HG03066 (cell line): ENCODE measurements at regions not wholly inside any gene's neighbourhood (a gene's known extent, or its start where the extent isn't known, plus 50 kb on each side); places are given as distances from the start of the nearest gene placed in this dataset.
"Not testable (repeated sequence)": the region's sequence is repeated elsewhere in the genome, so short reads cannot be mapped to it uniquely, and the experiment has no call there.

Experiments used
- ATAC-seq: cut with Tn5 transposase; IDR thresholded peaks from one replicate; pipeline ENCODE4 v1.9.1; 2021; ENCODE audit warnings: low read depth; ENCODE audit not compliant: unreplicated experiment

DNA sequence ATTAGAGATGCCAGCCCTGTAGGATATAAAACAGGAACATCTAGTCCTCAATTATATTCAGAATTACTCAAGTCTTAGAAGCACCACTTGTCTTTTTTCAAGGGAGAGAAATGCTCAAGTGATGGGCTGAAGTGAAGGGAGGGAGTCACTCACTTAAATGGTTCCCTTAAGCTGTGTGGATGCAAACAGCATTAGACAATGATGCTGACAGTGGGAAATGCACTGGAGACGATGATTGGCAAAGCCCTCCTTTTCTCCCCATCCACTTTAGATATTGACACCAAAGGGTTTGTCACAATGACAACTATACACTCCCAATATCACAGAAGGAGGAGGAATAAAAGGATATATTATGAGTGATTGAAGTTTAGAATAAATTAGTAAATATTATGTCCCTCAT, 491.4 kb upstream of the SMIM31 start:
- ATAC-seq: not testable (repeated sequence)

DNA sequence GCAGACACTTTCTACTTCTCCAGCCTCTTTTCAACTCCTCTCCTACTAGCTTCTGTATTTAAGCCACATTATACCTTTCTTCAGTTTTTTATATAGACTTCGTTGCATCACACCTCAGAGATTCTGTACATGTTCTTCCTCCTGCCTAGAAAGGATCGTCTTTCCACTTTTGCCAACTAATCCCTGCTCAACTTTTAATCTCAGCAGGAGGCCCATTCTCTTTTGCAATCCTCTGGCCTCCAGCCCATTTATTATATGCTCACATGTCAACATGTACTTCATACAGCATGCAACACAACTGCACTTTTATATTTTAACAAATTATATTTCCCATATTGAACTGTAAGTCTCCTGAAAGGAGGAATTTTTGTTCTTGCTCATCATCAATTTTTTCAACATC, 476.5 kb upstream of the SMIM31 start:
- not testable (repeated sequence) for ATAC-seq

DNA sequence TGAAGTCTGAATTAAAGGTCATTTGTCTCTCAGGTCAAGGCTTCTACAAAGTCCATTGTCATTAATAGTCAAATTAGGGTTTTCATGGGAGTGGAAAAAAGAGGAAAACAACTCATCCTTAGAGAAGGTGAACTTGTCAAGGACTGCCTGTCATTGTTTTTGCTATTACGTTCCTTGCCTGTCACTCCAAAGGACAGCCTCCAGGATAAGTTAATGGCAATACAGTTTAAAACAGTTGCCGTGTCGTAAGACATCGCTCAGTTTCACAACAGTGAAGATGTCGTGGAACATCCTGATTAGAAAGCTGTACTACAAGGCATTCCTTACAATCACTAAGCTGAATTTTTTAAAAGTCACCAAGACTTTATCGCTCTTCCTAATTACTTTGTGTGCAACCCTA, 466.8 kb upstream of the SMIM31 start:
- ATAC-seq: no peak

DNA sequence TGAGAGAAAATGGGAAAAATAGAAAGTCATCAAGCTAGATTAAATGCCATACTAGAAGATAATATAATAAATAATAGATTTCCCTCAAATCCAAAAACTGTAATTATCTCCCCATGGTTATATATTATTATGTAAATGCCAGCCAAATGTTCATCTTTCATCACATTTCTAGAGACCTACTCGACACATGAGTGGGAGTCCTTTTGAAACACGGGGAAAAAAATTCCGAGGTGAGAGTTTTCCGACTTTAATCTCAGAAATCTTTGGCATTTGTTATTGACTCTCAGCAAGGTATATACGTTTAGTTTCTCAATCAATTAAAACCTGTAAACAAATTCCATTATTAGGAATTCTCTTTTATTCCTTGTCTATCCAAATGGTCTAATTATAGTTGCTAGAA, 465.4 kb upstream of the SMIM31 start:
- ATAC-seq: no peak

DNA sequence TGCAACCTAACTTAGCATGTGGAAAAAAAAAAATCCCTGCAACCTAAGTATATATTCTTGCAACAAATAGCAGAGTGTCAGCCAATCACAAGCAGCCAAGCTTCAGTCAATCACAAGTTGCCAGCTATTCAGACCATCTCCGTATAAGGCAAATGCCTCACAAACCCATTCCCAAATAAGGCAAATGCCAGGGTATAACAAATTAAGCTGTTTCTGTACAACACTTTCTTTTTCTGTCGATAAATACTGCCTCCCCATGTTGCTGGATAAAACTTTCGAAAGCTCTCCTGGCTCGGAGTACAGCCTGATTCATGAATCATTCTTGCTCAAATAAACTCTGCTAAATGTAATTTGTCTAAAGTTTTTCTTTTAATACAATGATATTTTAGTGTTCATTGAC, 460.7 kb upstream of the SMIM31 start:
- ATAC-seq: no peak

DNA sequence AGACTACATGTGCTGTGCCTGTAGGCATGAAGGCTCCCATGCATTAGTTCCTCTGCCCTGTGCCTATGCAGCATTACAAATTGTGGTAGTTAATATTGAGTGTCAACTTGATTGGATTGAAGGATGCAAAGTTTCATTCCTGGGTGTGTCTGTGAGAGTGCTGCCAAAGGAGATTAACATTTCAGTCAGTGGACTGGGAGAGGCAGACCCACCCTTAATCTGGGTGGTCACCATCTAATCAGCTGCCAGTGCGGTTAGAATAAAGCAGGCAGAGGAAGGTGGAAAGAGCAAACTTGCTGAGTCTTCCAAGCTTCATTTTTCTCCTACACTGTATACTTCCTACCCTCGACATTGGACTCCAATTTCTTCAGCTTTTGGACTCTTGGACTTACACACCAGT, 460.2 kb upstream of the SMIM31 start:
- ATAC-seq: no peak

DNA sequence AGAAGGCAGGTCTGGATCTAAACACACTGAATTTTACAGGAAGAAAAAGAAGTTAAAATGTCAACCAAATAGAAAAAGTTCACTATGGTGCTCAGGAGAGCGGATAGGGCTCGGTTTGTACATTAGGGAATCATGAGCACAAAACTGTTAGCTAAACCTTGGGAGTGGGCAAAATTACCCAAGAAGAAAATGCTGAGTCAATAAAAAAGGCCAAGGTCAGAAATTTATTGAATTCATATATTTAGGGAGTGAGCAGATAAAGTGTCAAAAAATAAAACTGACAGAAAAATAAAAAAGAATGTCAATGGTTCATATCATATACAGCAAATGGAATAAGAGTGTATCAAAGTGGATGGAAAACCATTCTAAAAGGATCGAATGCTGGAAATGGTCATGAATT, 452.5 kb upstream of the SMIM31 start:
- no peak for ATAC-seq

DNA sequence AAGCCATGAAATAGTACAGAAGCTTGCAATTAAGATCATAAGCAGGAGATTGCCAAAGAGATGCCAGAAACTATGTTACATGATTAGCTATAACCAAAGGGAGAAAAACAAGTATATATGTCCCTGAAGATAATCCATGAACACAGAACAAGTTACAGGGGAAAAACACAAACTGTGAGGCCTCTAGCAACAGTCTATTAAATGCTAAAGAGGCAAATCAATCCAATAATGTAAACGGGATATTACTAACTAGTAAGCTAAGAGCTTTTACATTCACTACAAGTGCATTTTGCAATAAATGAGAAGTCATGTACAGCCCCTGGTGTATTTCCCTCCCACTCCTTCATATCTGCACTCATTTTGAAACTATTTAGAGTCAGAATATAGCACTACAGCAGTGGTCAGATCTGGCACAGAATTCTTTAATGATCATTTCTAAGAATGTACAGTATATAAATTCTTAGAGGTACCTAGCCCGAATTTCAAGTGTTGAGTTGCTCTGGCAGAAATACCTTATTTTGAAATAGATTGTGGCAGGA, 449.8 kb upstream of the SMIM31 start:
- no peak for ATAC-seq

DNA sequence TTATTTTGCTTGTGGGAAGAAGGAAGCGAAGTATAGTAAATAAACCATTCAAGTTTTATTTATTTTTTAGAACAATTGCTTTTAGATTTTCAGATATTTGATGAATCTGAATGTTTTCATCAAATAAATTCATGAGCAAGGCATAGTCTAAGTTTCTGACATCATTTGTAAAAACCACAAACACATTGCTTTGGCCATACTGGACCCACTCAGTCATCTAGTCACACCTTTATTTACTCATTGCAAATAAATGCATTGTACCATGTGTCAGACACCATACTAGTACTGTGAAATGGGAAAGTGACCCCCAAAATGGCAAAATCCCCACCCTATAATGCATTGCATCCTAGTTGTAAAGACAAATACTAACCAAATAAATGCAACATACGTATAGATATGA, 449.1 kb upstream of the SMIM31 start:
- ATAC-seq: no peak

DNA sequence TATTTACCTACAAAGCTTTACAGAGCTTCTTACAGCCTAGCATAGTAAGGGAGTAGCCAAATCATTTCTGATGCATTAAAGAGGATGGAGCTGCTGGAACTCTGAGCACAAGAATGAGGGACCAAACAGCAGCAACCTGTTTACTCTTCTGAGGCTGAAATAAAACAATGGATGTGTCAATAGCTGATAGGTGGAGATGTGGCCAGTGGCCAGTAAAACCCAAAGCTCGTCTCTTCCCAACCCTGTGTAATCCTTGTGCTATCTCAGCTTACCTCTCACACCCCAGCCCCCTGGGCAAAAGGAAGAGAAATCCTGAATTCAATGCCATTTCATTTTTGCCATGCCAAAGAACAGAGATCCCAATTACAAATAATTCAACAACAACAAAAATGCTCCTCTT, 446.7 kb upstream of the SMIM31 start:
- ATAC-seq: no peak

DNA sequence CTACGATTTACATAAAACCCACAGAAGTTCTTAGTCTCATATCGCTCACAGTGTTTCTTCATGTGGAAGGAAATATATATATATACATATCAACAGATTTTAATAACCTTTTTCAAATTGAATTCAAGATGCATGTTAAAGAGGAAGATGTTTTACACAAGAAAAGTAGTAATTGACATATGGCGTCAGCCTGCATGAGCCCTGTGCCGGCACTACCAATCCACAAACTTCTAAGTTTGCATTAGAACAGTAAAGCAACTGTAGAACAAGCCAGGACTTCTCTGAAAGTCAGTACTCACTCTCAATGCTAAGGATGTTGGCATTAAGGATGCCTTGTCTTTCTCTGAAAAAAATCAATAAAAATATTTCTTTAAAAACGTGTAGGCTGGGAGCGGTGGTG, 441.3 kb upstream of the SMIM31 start:
- ATAC-seq: no peak

DNA sequence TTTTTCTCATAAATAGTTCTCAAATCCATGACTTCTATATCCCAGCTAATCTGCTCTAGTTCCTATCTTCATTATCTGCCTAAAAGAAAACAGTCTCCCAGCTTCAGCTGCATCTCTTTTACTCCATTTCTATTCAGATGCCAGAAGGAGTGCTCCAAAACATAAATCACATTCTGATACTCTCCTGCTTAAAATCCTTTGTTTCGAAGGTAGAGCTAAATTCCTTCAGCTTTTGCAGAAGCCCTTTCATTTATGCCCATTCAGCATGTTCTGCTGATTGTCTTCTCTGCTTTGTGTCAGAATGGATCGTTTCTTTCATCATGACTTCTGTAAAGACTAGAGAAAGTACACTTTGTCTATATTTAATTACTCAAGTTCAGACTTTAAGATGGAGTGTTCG, 440.1 kb upstream of the SMIM31 start:
- no peak for ATAC-seq

DNA sequence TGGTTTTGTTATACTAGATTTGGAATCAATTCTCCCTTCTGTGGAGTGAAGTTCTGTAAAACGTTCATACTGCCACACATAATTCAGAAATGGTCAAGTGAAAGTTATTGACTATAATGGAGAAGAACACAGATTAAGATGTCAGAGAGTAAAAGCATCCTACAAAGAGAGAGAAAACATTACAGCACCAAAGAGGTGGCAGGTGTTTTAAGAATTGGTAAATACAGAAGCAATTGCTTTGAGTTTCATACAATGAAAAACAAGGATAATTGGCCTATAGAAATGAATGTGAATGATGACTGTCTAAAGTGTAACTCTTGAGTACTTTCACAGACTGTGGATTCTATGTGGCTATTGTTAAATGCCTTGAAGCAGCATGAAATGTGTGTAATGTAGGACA, 435.6 kb upstream of the SMIM31 start:
- no peak for ATAC-seq

DNA sequence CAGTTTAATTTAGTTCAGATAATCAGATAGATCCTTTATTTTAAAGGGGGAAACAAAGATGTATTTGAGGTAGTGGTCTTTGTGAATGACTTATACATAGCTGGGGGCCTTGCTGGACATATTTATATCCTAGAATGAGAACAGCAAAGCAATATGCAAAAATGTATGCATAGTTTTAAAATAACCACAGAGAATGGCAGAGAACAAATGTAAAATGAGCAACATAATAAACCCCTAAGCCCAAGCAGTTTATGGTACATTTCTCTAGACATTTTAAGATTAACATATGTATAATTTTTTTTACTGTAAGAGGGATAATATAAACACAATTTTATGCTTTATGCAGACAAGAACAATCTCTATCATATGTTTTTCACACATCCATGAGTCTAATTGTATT, 434.2 kb upstream of the SMIM31 start:
- ATAC-seq: no peak

DNA sequence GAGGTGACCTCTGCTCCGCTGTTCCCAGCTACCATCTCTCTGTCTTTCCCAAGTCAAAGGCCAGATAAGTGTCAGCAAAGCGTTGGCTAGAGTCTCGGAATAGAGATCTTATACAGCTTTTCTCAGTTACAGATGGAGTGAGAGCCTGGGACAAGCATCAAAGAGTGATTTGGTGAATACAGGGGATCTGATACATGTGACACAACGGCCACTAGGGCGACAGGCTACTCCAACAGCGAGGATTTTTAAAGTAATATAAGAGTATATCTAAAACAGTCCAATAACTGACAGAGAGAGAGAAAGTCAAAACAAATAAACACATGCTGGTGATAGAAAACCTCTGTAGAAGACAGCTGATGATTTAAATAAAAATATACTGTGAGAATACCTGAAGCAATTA, 433.1 kb upstream of the SMIM31 start:
- no peak for ATAC-seq

DNA sequence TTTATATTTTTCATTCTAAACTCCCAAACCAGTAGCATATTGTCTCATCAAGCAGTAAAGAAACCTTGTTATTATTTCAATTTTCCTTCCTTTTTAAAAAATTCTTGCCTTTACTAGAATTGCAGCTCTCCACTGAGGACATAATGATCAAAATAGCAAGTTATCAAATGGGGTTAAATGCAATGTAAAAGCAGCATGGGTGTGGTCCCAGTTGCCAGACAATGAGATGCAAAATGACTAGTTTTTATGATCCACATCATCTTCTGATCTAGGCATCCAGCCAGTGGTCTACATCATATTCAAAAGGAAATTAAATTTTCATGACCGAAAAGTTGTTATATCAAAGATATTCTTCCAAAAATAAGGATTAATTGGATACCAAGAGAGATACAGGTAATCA, 427.9 kb upstream of the SMIM31 start:
- ATAC-seq: no peak

DNA sequence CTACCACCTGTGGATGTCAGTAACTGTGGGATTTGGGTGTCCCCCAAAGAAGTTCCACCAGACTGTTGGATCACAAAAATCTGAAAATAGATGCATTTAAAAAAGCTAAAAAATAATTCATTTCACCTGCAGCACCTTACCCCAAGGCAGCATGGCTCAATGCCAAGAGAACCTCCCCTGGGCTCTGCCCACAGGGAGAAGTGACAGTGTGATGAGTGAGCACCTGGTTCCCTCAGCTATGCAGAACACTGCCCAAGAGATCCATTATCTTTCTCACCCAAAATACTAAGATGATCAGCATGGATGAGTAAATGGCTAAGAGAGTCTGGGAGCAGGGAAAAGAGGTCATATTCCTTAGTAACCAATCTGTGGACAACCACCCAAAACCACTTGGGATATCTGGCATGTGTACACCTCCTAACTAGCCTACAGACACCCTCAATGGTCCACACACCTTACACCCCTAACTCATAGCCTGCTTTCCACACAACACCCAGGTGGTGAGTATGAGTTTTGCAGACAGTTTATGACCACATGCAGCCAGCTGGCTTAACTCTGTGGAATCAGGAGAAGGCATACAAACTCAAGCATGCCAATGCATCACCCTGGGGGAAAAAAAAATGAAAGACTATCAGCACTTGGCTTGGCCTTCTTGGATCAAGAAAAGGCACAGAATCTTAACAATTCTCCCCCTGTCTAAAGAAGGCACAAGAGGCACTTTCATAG, 416.5 kb upstream of the SMIM31 start:
- no peak for ATAC-seq

DNA sequence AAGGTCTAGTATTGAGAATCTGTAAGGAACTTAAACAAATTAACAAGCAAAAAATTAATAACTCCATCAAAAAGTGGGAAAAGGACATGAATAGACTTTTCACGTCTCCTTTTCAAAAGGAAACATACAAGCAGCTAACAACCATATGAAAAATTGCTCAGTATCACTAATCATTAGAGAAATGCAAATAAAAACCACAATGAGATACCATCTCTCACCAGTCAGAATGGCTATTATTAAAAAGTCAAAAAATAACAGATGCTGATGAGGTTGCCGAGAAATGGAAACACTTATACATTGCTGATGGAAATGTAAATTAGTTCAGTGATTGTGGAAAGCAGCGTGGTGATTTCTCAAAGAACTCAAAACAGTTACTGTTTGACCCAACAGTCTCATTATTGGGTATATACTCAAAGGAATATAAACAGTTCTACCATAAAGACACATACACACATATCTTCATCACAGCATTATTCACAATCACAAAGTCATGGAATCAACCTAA, 410.4 kb upstream of the SMIM31 start:
- no peak for ATAC-seq

DNA sequence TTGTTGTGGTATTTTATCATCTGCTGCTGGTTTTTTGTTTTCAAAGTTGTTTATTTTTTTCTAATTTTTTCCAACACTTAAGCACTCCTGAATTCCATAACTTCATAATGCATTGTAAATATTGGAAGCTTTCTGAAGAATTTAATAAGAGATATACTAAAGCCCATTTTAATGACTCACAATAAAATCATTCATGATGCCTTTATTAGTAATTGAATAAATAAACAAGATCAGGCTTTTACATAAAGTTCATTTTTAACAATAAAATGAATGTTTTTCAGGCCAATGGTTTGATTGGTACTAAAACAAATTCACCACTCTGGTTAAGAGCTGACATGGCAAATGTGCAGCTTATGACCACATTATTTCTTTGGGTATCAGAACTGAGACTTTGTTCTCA, 408.2 kb upstream of the SMIM31 start:
- ATAC-seq: no peak

DNA sequence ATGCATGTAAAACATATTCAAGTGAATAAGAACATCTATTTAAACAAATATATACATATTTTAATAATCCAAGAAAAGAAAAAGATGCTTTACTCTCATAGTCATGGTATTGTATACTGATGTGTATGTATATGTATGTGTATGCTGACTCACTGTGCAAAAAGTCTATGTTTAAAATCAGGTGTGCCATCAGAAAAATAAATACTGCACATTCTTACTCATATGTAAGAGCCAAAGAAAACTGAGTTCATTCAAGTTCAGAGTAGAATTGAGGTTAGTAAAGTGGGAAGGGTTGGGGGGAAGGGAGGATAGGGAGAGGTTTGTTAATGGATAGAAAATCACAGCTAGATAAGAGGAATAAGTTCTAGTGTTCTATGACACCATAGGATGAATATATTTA, 403.9 kb upstream of the SMIM31 start:
- ATAC-seq: no peak

DNA sequence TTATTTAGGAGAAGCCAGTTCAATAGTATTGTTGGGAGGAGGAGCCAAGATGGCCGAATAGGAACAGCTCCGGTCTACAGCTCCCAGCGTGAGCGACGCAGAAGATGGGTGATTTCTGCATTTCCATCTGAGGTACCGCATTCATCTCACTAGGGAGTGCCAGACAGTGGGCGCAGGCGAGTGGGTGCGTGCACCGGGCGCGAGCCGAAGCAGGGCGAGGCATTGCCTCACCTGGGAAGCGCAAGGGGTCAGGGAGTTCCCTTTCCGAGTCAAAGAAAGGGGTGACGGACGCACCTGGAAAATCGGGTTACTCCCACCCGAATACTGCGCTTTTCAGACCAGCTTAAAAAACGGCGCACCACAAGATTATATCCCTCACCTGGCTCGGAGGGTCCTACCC, 403.2 kb upstream of the SMIM31 start:
- not testable (repeated sequence) for ATAC-seq

DNA sequence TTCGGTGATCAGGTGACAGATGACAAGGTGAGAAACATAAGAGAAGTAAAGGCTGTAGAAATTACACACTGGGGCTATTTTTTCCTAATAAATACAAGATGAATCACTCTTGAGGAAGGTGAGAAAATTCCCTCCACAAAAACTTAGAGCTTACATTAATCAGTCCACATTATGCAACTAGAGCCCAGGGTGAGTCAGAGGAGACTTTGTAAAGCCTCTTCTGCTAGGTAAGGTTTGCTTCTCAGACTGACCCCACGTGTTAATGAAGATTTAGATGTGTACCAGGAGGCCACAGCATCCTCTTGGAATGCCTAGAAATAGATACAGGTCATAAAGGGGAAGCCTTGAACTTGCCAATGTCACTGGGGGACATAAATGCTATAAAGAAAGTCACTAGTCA, 396.0 kb upstream of the SMIM31 start:
- no peak for ATAC-seq

DNA sequence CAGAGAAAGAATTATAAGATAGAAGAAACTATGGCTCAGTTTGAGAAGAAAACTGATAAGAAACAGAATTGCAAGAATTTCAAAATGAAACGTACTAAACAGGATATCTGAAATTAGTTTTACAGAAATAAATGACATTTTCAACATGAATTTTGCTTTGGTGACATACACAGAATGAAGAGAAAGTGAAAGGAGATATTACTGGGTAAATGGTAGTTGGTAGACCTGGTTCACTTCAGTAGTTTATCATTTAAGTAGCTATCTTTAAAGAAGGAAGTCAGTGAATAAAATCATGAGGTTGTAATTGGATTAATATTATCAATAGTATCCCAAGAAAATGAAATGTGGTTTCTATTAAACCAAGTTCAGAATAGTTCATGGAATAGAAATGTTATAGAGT, 395.5 kb upstream of the SMIM31 start:
- no peak for ATAC-seq
